B cell (primary cell): ENCODE measurements at regions not wholly inside any gene's neighbourhood (a gene's known extent, or its start where the extent isn't known, plus 50 kb on each side); places are given as distances from the start of the nearest gene placed in this dataset.

ENCODE experiments used
- ATAC-seq: fragments of 200-7000 bp; cut with Tn5 transposase; one replicate; pipeline ENCODE4 v1.10.0; 2021; ENCODE audit warnings: low read depth, mild to moderate bottlenecking, moderate number of reproducible peaks, moderate library complexity
- CTCF ChIA-PET: fragments of 350-600 bp; sonication (Branson Sonifier 250); formaldehyde crosslinking; loops from one replicate; lab custom pipeline; 2021; ENCODE audit warnings: antibody characterized with exemption, inconsistent platforms; lab: Charles Lee
- POLR2A ChIA-PET: fragments of 350-600 bp; sonication (Branson Sonifier 250); formaldehyde crosslinking; loops from one replicate; lab custom pipeline; 2021; ENCODE audit warnings: antibody characterized with exemption; lab: Charles Lee
- DNase-seq: peaks from one replicate; pipeline ENCODE4 v3.0.0; 2013
- H2AFZ ChIP-seq: 2 replicates; pipeline ENCODE4 v1.6.1; 2012; ENCODE audit warnings: mild to moderate bottlenecking, low read depth, low read length; ENCODE audit not compliant: insufficient read depth, poor library complexity, severe bottlenecking
- H3K27ac ChIP-seq, 2 donors: 1 replicate in 1 of 2; 2 replicates in 1 of 2; pipeline ENCODE4 v1.5.1; 2012 to 2013; ENCODE audit warnings: low read length in 2 of 2, mild to moderate bottlenecking in 2 of 2, moderate library complexity in 1 of 2
- H3K27me3 ChIP-seq, 4 experiments: fragments of 200-600 bp in 1 of 4; sonication (generic) in 1 of 4; replicated peaks in 1 of 4; 1 replicate in 2 of 4; 2 replicates in 2 of 4; pipeline versions ENCODE4 v1.6.1 to v1.7.0; 2013 to 2016; ENCODE audit warnings: low read length in 3 of 4, mild to moderate bottlenecking in 2 of 4, mixed read lengths in 1 of 4, moderate library complexity in 1 of 4; ENCODE audit not compliant: insufficient read depth in 4 of 4, control insufficient read depth in 3 of 4; ENCODE audit errors: control extremely low read depth in 1 of 4
- H3K36me3 ChIP-seq, 2 experiments: replicated peaks in 1 of 2; 1 replicate in 1 of 2; 2 replicates in 1 of 2; pipeline versions ENCODE4 v1.6.1 to v1.7.1; 2013; ENCODE audit warnings: low read length in 1 of 2; ENCODE audit not compliant: insufficient read depth in 2 of 2, control insufficient read depth in 1 of 2; ENCODE audit errors: control extremely low read depth in 1 of 2, extremely low read depth in 1 of 2
- H3K4me1 ChIP-seq, 2 donors: fragments of 200-600 bp in 1 of 2; sonication (generic) in 1 of 2; 1 replicate in 1 of 2; 2 replicates in 1 of 2; pipeline versions ENCODE4 v1.5.1 to v1.6.1; 2013 to 2017; ENCODE audit warnings: low read length in 2 of 2; ENCODE audit not compliant: control insufficient read depth in 2 of 2, insufficient read depth in 2 of 2
- H3K4me2 ChIP-seq: replicated peaks from 2 replicates; pipeline ENCODE3; 2012; ENCODE audit warnings: mild to moderate bottlenecking, low read depth, low read length; ENCODE audit not compliant: poor library complexity, severe bottlenecking
- H3K4me3 ChIP-seq, 5 experiments: fragments of 200-600 bp in 1 of 5; sonication (generic) in 1 of 5; 1 replicate in 3 of 5; 2 replicates in 2 of 5; pipeline versions ENCODE4 v1.5.1 to v1.7.0; 2011 to 2016; ENCODE audit warnings: low read length in 4 of 5, mild to moderate bottlenecking in 4 of 5, low read depth in 2 of 5, control low read depth in 1 of 5, moderate library complexity in 1 of 5; ENCODE audit not compliant: insufficient read depth in 1 of 5; ENCODE audit errors: control extremely low read depth in 1 of 5, extremely low read depth in 1 of 5
- H3K79me2 ChIP-seq: fragments of 200-600 bp; sonication (generic); one replicate; pipeline ENCODE4 v1.6.0; 2016; ENCODE audit warnings: low read length; ENCODE audit not compliant: control insufficient read depth, insufficient read depth
- H3K9ac ChIP-seq: fragments of 200-600 bp; sonication (generic); 2 replicates; pipeline ENCODE4 v1.6.1; 2017; ENCODE audit warnings: mild to moderate bottlenecking, low read length, moderate library complexity
- H3K9me3 ChIP-seq, 3 donors: one replicate each; pipeline versions ENCODE4 v1.6.1 to v1.7.1; 2013; ENCODE audit warnings: low read length in 2 of 3; ENCODE audit not compliant: control insufficient read depth in 2 of 3, insufficient read depth in 1 of 3; ENCODE audit errors: control extremely low read depth in 1 of 3
- H4K20me1 ChIP-seq: 2 replicates; pipeline ENCODE4 v1.6.0; 2012; ENCODE audit warnings: mild to moderate bottlenecking, low read length; ENCODE audit not compliant: insufficient read depth, control insufficient read depth, poor library complexity, severe bottlenecking
- H3K27ac Mint-ChIP-seq: one replicate; pipeline ENCODE4 v1.8.0; 2021; ENCODE audit warnings: mixed read lengths
- H3K27me3 Mint-ChIP-seq: one replicate; pipeline ENCODE4 v1.8.0; 2021; ENCODE audit warnings: mixed read lengths
- H3K4me1 Mint-ChIP-seq: one replicate; pipeline ENCODE4 v1.8.0; 2021; ENCODE audit warnings: mixed read lengths
- H3K4me3 Mint-ChIP-seq: one replicate; pipeline ENCODE4 v1.8.0; 2021; ENCODE audit warnings: mixed read lengths
- H3K9me3 Mint-ChIP-seq: one replicate; pipeline ENCODE4 v1.8.0; 2022; ENCODE audit warnings: mixed read lengths; ENCODE audit not compliant: insufficient read depth
- CTCF ChIP-seq: fragments of 200-600 bp; IDR thresholded peaks from one replicate; pipeline ENCODE4 v1.8.0; 2022; ENCODE audit warnings: antibody characterized with exemption, mild to moderate bottlenecking
- EZH2 ChIP-seq: IDR thresholded peaks from 2 replicates; pipeline ENCODE4 v1.6.1; 2012; ENCODE audit warnings: borderline replicate concordance, low read depth, mild to moderate bottlenecking, moderate library complexity, low read length; ENCODE audit not compliant: insufficient read depth, poor library complexity, severe bottlenecking
- WGBS: methylation state at CpG from one replicate; pipeline ENCODE4 v1.1.5; 2013; ENCODE audit warnings: missing lambda C conversion rate; ENCODE audit not compliant: insufficient coverage; 5-methylcytosine and 5-hydroxymethylcytosine counted together
- intact Hi-C: fragments of 100-400 bp; cut with micrococcal nuclease; formaldehyde crosslinking; loops from one replicate; pipeline ENCODE4 v1.10.0; 2022

DNA sequence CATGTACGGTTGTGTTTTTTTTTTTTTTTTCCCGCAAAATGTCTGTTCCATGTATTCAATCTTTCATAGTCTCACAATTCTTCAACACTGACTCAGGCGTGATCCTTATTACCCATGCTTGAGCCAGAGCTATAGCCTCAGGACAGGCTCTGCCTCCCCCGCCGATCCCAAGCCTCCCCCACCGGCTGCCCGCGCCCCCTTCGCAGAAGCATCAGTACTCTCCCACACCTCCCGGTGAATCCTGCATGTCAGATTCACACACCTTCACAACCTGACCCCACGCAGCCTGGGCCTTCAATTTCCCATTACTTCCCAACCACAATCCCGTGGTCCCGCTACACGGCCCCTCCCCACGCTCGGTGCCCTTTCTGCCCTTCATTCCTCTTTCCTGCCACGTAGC is 401.5 kb upstream of the JARID2 start:
- peaks cover 4% of the 10 kb centered on the region for H3K27me3 Mint-ChIP-seq
- H4K20me1 ChIP-seq: no peaks in the 10 kb centered on the region
- CTCF ChIA-PET: no interaction called here
- no peaks in the 10 kb centered on the region for H3K79me2 ChIP-seq
- H3K9me3 ChIP-seq: no peaks in the 10 kb centered on the region
- no peak for ATAC-seq
- H3K4me1 Mint-ChIP-seq: no peaks in the 10 kb centered on the region
- H3K4me3 ChIP-seq: no peak overlapping the region
- no peak overlapping the region for H2AFZ ChIP-seq
- no peak overlapping the region for H3K4me2 ChIP-seq
- H3K27me3 ChIP-seq: no peaks in the 10 kb centered on the region
- H3K27ac ChIP-seq: no peak overlapping the region
- 96% methylated on average over 16 of the region's 17 CpGs for WGBS
- POLR2A ChIA-PET: no interaction called here
- TF ChIP-seq EZH2 (no peak), CTCF (no peak)
- H3K9me3 Mint-ChIP-seq: no peaks in the 10 kb centered on the region
- H3K27ac Mint-ChIP-seq: no peak overlapping the region
- H3K9ac ChIP-seq: no peak overlapping the region
- no peak for DNase-seq
- intact Hi-C loops: no loop called here
- no peaks in the 10 kb centered on the region for H3K36me3 ChIP-seq
- H3K4me1 ChIP-seq: no peaks in the 10 kb centered on the region
- H3K4me3 Mint-ChIP-seq: no peak overlapping the region

GRCh38 chr6:14848019-14848418 is 397.9 kb upstream of the JARID2 start:
- no peak overlapping the region for H2AFZ ChIP-seq
- H3K27ac ChIP-seq: no peak overlapping the region
- no peaks in the 10 kb centered on the region for H3K9me3 Mint-ChIP-seq
- no peaks in the 10 kb centered on the region for H3K4me1 Mint-ChIP-seq
- peaks cover 4% of the 10 kb centered on the region for H3K27me3 Mint-ChIP-seq
- no peaks in the 10 kb centered on the region for H3K27me3 ChIP-seq
- H3K9ac ChIP-seq: no peak overlapping the region
- no peaks in the 10 kb centered on the region for H3K79me2 ChIP-seq
- H3K36me3 ChIP-seq: no peaks in the 10 kb centered on the region
- H3K4me3 Mint-ChIP-seq: no peak overlapping the region
- POLR2A ChIA-PET: no interaction called here
- no peak overlapping the region for H3K4me3 ChIP-seq
- H3K4me1 ChIP-seq: no peaks in the 10 kb centered on the region
- ATAC-seq: no peak
- no peaks in the 10 kb centered on the region for H4K20me1 ChIP-seq
- TF ChIP-seq CTCF (no peak), EZH2 (no peak)
- no peak for DNase-seq
- intact Hi-C loops: no loop called here
- no peaks in the 10 kb centered on the region for H3K9me3 ChIP-seq
- no peak overlapping the region for H3K27ac Mint-ChIP-seq
- H3K4me2 ChIP-seq: no peak overlapping the region
- CTCF ChIA-PET: no interaction called here
- 90% methylated on average over 2 of the region's 3 CpGs for WGBS
